ENCODE measurements at regions not wholly inside any gene's neighbourhood (a gene's known extent, or its start where the extent isn't known, plus 50 kb on each side); places are given as distances from the start of the nearest gene placed in this dataset.

- no peak for DNase-seq
- Mint-ChIP-seq H3K27me3 (ENCODE audit: unreplicated experiment) (no peaks in the 10 kb centered on the region), H3K9me3 (ENCODE audit: unreplicated experiment) (peaks cover 10% of the 10 kb centered on the region), H3K27ac (ENCODE audit: unreplicated experiment) (no peak overlapping the region), H3K36me3 (ENCODE audit: unreplicated experiment) (no peaks in the 10 kb centered on the region), H3K4me1 (ENCODE audit: low read depth, unreplicated experiment) (peaks cover 30% of the 10 kb centered on the region), H3K4me3 (ENCODE audit: unreplicated experiment) (no peak overlapping the region)
- TF ChIP-seq, protein P1, sequence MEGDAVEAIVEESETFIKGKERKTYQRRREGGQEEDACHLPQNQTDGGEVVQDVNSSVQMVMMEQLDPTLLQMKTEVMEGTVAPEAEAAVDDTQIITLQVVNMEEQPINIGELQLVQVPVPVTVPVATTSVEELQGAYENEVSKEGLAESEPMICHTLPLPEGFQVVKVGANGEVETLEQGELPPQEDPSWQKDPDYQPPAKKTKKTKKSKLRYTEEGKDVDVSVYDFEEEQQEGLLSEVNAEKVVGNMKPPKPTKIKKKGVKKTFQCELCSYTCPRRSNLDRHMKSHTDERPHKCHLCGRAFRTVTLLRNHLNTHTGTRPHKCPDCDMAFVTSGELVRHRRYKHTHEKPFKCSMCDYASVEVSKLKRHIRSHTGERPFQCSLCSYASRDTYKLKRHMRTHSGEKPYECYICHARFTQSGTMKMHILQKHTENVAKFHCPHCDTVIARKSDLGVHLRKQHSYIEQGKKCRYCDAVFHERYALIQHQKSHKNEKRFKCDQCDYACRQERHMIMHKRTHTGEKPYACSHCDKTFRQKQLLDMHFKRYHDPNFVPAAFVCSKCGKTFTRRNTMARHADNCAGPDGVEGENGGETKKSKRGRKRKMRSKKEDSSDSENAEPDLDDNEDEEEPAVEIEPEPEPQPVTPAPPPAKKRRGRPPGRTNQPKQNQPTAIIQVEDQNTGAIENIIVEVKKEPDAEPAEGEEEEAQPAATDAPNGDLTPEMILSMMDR (IDR thresholded peaks at IDR 0.05; ENCODE audit: partially characterized antibody, unreplicated experiment): no peak
Measured at GRCh38 chr3:72595927-72596610, 252.2 kb downstream of the SHQ1 start.

DNA sequence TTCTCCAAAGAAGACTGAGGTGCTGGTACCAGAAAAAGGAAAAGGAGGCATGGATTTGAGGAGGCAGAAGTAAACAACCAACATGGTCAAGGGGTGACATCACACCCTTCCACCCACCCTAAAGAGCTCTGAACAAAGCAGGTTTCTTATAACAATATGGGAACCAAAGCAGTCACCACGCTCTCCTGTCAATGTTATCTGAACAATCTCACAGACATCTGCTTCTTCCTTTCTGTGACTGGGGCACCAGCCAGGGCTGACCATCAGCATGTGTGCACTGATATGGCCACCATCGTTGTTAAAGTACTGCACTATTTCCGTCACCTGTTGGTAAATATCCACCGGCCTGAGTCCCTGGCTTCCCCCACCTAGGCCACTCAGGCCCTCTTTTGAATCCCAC is 252.9 kb downstream of the SHQ1 start:
- DNase-seq: no peak
- Mint-ChIP-seq H3K36me3 (ENCODE audit: unreplicated experiment) (no peaks in the 10 kb centered on the region), H3K27ac (ENCODE audit: unreplicated experiment) (no peak overlapping the region), H3K9me3 (ENCODE audit: unreplicated experiment) (peaks cover 10% of the 10 kb centered on the region), H3K27me3 (ENCODE audit: unreplicated experiment) (no peaks in the 10 kb centered on the region), H3K4me3 (ENCODE audit: unreplicated experiment) (no peak overlapping the region), H3K4me1 (ENCODE audit: low read depth, unreplicated experiment) (peaks cover 33% of the 10 kb centered on the region)
- TF ChIP-seq, protein P1 (IDR thresholded peaks at IDR 0.05; ENCODE audit: partially characterized antibody, unreplicated experiment): no peak

DNA sequence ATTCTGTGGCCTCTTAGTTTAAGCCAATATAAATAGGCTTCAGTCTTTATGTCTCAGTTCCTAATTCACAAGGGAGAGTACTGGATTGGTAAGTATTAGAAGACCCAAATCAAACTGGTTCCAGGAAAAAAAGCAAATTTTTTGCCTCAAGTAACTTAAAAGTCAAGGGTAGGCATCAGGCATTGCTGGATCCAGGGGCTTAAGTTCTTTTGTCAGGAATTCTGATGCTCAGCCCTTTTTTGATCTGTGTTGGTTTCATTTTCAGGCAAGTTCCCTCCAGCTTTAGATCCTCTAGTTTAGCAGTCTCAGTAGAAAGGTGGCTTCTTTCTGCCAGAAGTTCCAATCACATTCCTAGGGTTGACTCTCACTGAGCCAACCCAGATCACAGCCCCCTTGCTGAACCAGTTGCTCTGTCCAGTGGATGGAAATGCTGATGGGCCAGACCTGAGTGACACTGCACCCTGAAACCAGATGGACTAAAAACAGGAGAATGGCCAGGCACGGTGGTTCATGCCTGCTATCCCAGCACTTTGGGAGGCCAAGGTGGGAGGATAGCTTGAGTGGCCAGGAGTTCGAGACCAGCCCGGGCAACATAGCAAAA is 253.5 kb downstream of the SHQ1 start:
- TF ChIP-seq, protein P1 (IDR thresholded peaks at IDR 0.05; ENCODE audit: partially characterized antibody, unreplicated experiment): no peak
- H3K27ac Mint-ChIP-seq (ENCODE audit: unreplicated experiment): no peak overlapping the region
- DNase-seq: no peak
- peaks cover 34% of the 10 kb centered on the region for H3K4me1 Mint-ChIP-seq (ENCODE audit: low read depth, unreplicated experiment)
- no peak overlapping the region for H3K4me3 Mint-ChIP-seq (ENCODE audit: unreplicated experiment)
- H3K27me3 Mint-ChIP-seq (ENCODE audit: unreplicated experiment): no peaks in the 10 kb centered on the region
- no peaks in the 10 kb centered on the region for H3K36me3 Mint-ChIP-seq (ENCODE audit: unreplicated experiment)
- H3K9me3 Mint-ChIP-seq (ENCODE audit: unreplicated experiment): peaks cover 10% of the 10 kb centered on the region

GRCh38 chr3:72593881-72594397 is 254.3 kb downstream of the SHQ1 start:
- TF ChIP-seq, protein P1 (IDR thresholded peaks at IDR 0.05; ENCODE audit: partially characterized antibody, unreplicated experiment): no peak
- Mint-ChIP-seq H3K4me1 (ENCODE audit: low read depth, unreplicated experiment) (peaks cover 34% of the 10 kb centered on the region), H3K27me3 (ENCODE audit: unreplicated experiment) (no peaks in the 10 kb centered on the region), H3K27ac (ENCODE audit: unreplicated experiment) (no peak overlapping the region), H3K4me3 (ENCODE audit: unreplicated experiment) (no peak overlapping the region), H3K36me3 (ENCODE audit: unreplicated experiment) (no peaks in the 10 kb centered on the region), H3K9me3 (ENCODE audit: unreplicated experiment) (peaks cover 11% of the 10 kb centered on the region)
- DNase-seq: no peak

Measured in glutamatergic neuron (in vitro differentiated cells).